HepG2 (cell line): ENCODE measurements at regions not wholly inside any gene's neighbourhood (a gene's known extent, or its start where the extent isn't known, plus 50 kb on each side); places are given as distances from the start of the nearest gene placed in this dataset.
A peak's percentile ranks its signal among the peaks of the same experiment; 100 is the strongest.

ENCODE experiments used
- ATAC-seq: fragments of 200-7000 bp; cut with Tn5 transposase; 3 replicates; pipeline ENCODE4 v1.9.1; 2020; ENCODE audit warnings: mild to moderate bottlenecking, moderate library complexity
- BruUV-seq: library from RNA; stranded (reverse); fragments of 400-500 nt; replicated peaks from 2 replicates; lab custom pipeline; 2021; lab: Mats Ljungman, UMichigan
- CTCF ChIA-PET: fragments of 300-600 bp; formaldehyde crosslinking; extraction: SDS; loops from one replicate; lab custom pipeline; 2021; ENCODE audit warnings: low total read pairs, inconsistent platforms, low intra/inter-chr PET ratio; lab: Yijun Ruan, JAX
- POLR2A ChIA-PET: fragments of 350-600 bp; sonication (Branson Sonifier 250); formaldehyde crosslinking; loops from one replicate; lab custom pipeline; 2020; ENCODE audit warnings: antibody characterized with exemption, inconsistent platforms; lab: Yijun Ruan, JAX
- DNase-seq: peaks from one replicate; pipeline ENCODE4 v3.0.0-alpha.2; 2015; ENCODE audit warnings: low spot score
- FAIRE-seq: peaks from 3 replicates; lab custom pipeline; 2011; peaks lifted over from hg19 to GRCh38; lab: Jason Lieb, UNC
- H2AFZ ChIP-seq: one replicate; pipeline ENCODE4 v1.6.1; 2011; ENCODE audit warnings: low read length, inconsistent platforms
- H3K27ac ChIP-seq: fragments of 300-600 bp; 3 replicates; pipeline ENCODE4 v1.8.0; 2011; ENCODE audit warnings: mixed run types, mild to moderate bottlenecking, mixed read lengths, low read length, inconsistent platforms; ENCODE audit not compliant: insufficient read depth; ENCODE audit errors: extremely low read length
- H3K27me3 ChIP-seq, 2 experiments: fragments of 200-600 bp in 1 of 2; 2 replicates in 1 of 2; 3 replicates in 1 of 2; pipeline versions ENCODE4 v1.6.0 to v1.8.0; 2011; ENCODE audit warnings: low read length in 2 of 2, mild to moderate bottlenecking in 2 of 2, moderate library complexity in 2 of 2, inconsistent platforms in 1 of 2; ENCODE audit not compliant: insufficient read depth in 2 of 2, control insufficient read depth in 1 of 2
- H3K36me3 ChIP-seq, 2 experiments: fragments of 200-600 bp in 1 of 2; replicated peaks in 1 of 2; 2 replicates in 1 of 2; 3 replicates in 1 of 2; pipeline versions ENCODE4 v1.5.1 to v1.8.0; 2011; ENCODE audit warnings: low read length in 2 of 2, inconsistent platforms in 1 of 2; ENCODE audit not compliant: insufficient read depth in 2 of 2, control insufficient read depth in 1 of 2
- H3K4me1 ChIP-seq: 2 replicates; pipeline ENCODE4 v1.5.1; 2012; ENCODE audit warnings: low read length, inconsistent platforms; ENCODE audit not compliant: insufficient read depth
- H3K4me2 ChIP-seq: 2 replicates; pipeline ENCODE4 v1.6.0; 2011; ENCODE audit warnings: low read depth, low read length, inconsistent platforms
- H3K4me3 ChIP-seq, 3 experiments: fragments of 200-600 bp in 1 of 3; sonication (generic), shearing (Covaris generic) in 1 of 3; replicated peaks in 1 of 3; 2 replicates each; pipeline ENCODE4 v1.5.1; 2011 to 2016; ENCODE audit warnings: low read length in 3 of 3, inconsistent platforms in 2 of 3, low read depth in 2 of 3, mild to moderate bottlenecking in 2 of 3, control low read depth in 1 of 3, mixed read lengths in 1 of 3; ENCODE audit not compliant: insufficient read depth in 1 of 3
- H3K79me2 ChIP-seq: one replicate; pipeline ENCODE4 v1.6.1; 2011; ENCODE audit warnings: low read length, inconsistent platforms; ENCODE audit not compliant: insufficient read depth
- H3K9ac ChIP-seq: 2 replicates; pipeline ENCODE4 v1.6.0; 2011; ENCODE audit warnings: mild to moderate bottlenecking, low read depth, low read length, inconsistent platforms; ENCODE audit not compliant: insufficient read depth
- H3K9me3 ChIP-seq: 2 replicates; pipeline ENCODE4 v1.5.1; 2012; ENCODE audit warnings: mild to moderate bottlenecking, low read length
- H4K20me1 ChIP-seq: 2 replicates; pipeline ENCODE4 v1.6.0; 2011; ENCODE audit warnings: inconsistent platforms, mild to moderate bottlenecking, low read length, moderate library complexity; ENCODE audit not compliant: insufficient read depth
- CTCF ChIP-seq: sonication (generic); formaldehyde crosslinking; IDR thresholded peaks from 2 replicates; pipeline ENCODE4 v1.5.0; 2020; ENCODE audit warnings: mild to moderate bottlenecking, missing genetic modification reagents, moderate library complexity
- GZF1 ChIP-seq: sonication (generic); formaldehyde crosslinking; IDR thresholded peaks from 2 replicates; pipeline ENCODE4 v1.5.1; 2020; ENCODE audit warnings: mild to moderate bottlenecking, missing genetic modification reagents
- MZF1 ChIP-seq: sonication (generic); formaldehyde crosslinking; IDR thresholded peaks from 2 replicates; pipeline ENCODE4 v1.8.1; 2023; ENCODE audit warnings: mild to moderate bottlenecking, missing genetic modification reagents, borderline replicate concordance
- ZBTB44 ChIP-seq: sonication (generic); formaldehyde crosslinking; IDR thresholded peaks from 2 replicates; pipeline ENCODE4 v1.4.0; 2020; ENCODE audit warnings: missing genetic modification reagents
- ZHX2 ChIP-seq, 2 experiments: sonication (generic) in 1 of 2; formaldehyde crosslinking in 1 of 2; IDR thresholded peaks; 2 replicates each; pipeline versions ENCODE4 v1.6.1 to v1.9.0; 2014 to 2022; ENCODE audit warnings: antibody characterized with exemption in 1 of 2, borderline replicate concordance in 1 of 2, inconsistent platforms in 1 of 2, low read depth in 1 of 2, missing genetic modification reagents in 1 of 2
- ZNF414 ChIP-seq: sonication (generic); formaldehyde crosslinking; IDR thresholded peaks from 2 replicates; pipeline ENCODE4 v1.5.0; 2020; ENCODE audit warnings: missing genetic modification reagents
- ZNF691 ChIP-seq: sonication (generic); formaldehyde crosslinking; IDR thresholded peaks from 2 replicates; pipeline ENCODE4 v1.4.0; 2020; ENCODE audit warnings: missing genetic modification reagents, low read depth, mild to moderate bottlenecking, borderline replicate concordance
- WGBS: methylation state at CpG from one replicate; pipeline ENCODE4 v1.1.6; 2017; ENCODE audit warnings: low lambda C conversion rate; 5-methylcytosine and 5-hydroxymethylcytosine counted together
- in situ Hi-C: cut with HindIII; loops from 2 replicates; pipeline ENCODE4 v1.10.0; 2017; ENCODE audit warnings: low pct_unique_long_range_greater_than_20kb; ENCODE audit not compliant: extremely low pct_ligation_motif_present
- intact Hi-C: fragments of 100-400 bp; cut with micrococcal nuclease; formaldehyde crosslinking; loops from one replicate; pipeline ENCODE4 v1.10.0; 2022; ENCODE audit not compliant: unreplicated experiment

GRCh38 chr20:52010541-52010940, 181.0 kb downstream of the ZFP64 start:
- DNase-seq (no peak), ATAC-seq (no peak), FAIRE-seq (no peak)
- ChIA-PET CTCF (no interaction called here), POLR2A (no interaction called here)
- Histone ChIP-seq H3K4me3 (no peak overlapping the region), H2AFZ (no peak overlapping the region), H3K4me2 (no peak overlapping the region), H3K36me3 (no peaks in the 10 kb centered on the region), H3K27me3 (no peaks in the 10 kb centered on the region; a peak in 1 of 5 replicates), H3K9ac (no peak overlapping the region), H4K20me1 (no peaks in the 10 kb centered on the region), H3K79me2 (no peaks in the 10 kb centered on the region), H3K27ac (no peak overlapping the region), H3K9me3 (no peaks in the 10 kb centered on the region), H3K4me1 (peaks cover 7% of the 10 kb centered on the region)
- TF ChIP-seq ZHX2 (IDR thresholded peaks at IDR 0.05; ENCODE audit: low read depth): no peak
- TF ChIP-seq ZHX2 (CRISPR knock-in tag; IDR thresholded peaks at IDR 0.05; ENCODE audit: borderline replicate concordance): no peak
- no peak for TF ChIP-seq ZNF691 (CRISPR knock-in tag)
- TF ChIP-seq GZF1: no peak
- TF ChIP-seq ZBTB44 (CRISPR knock-in tag): no peak
- TF ChIP-seq CTCF (CRISPR knock-in tag): 0 out of 2 replicates have a peak, but pooled peaks have one; percentile 13
- TF ChIP-seq MZF1 (CRISPR knock-in tag): no peak
- TF ChIP-seq ZNF414 (CRISPR knock-in tag): no peak
- WGBS: 56% methylated on average over 11 of the region's 11 CpGs
- no TSS peak for BruUV-seq
- intact Hi-C loops (no loop called here), in situ Hi-C loops (no loop called here)
